AG04450 (cell line): ENCODE measurements at regions not wholly inside any gene's neighbourhood (a gene's known extent, or its start where the extent isn't known, plus 50 kb on each side); places are given as distances from the start of the nearest gene placed in this dataset.

Experiments used
- CTCF ChIA-PET: fragments of 300-600, 350-600 bp; formaldehyde crosslinking; extraction: SDS; loops from one replicate; lab custom pipeline; 2022; ENCODE audit warnings: antibody characterized with exemption, inconsistent platforms; lab: Charles Lee
- POLR2A ChIA-PET: fragments of 350-600 bp; formaldehyde crosslinking; extraction: SDS; loops from one replicate; lab custom pipeline; 2021; ENCODE audit warnings: antibody characterized with exemption, inconsistent platforms; lab: Yijun Ruan, JAX
- DNase-seq: peaks from one replicate; pipeline ENCODE4 v3.0.0-alpha.2; 2011; ENCODE audit warnings: low read depth, low spot score
- H3K27ac ChIP-seq: one replicate; pipeline ENCODE4 v1.5.1; 2012; ENCODE audit warnings: low read depth, low read length, control low read depth
- H3K27me3 ChIP-seq: one replicate; pipeline ENCODE4 v1.6.0; 2012; ENCODE audit warnings: low read length; ENCODE audit not compliant: control insufficient read depth, insufficient read depth
- H3K4me3 ChIP-seq: 2 replicates; pipeline ENCODE4 v1.5.1; 2011; ENCODE audit warnings: mild to moderate bottlenecking, low read depth, low read length, control low read depth
- H3K9me3 ChIP-seq: 2 replicates; pipeline ENCODE4 v1.5.1; 2012; ENCODE audit warnings: low read length; ENCODE audit not compliant: control insufficient read depth, insufficient read depth
- TF ChIP-seq, protein P1 (sequence below): IDR thresholded peaks from 2 replicates; pipeline ENCODE4 v1.5.1; 2011; ENCODE audit warnings: low read depth, low read length, control low read depth, inconsistent platforms

DNA sequence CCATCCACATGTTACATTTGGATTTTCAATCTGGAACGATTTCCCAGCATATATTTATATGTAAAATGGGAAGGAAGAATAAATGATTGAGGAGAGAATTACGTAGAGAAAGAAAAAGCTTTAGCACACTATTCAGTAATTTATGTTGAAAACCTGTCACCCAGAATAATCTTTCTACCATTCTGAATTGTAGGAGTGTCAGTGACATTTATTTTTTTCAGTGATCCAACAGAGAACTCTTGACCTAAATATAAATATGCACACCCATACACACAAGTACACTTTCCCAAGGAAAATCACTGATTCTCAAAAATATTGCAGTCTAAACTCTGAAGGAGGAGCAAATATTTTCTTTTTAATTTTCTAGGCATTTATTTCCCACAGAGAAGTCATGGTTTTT lies 140.2 kb upstream of the LRP1B start:
- ChIA-PET CTCF (no interaction called here), POLR2A (no interaction called here)
- no peaks in the 10 kb centered on the region for H3K9me3 ChIP-seq
- no peak overlapping the region for H3K27ac ChIP-seq
- no peaks in the 10 kb centered on the region for H3K27me3 ChIP-seq
- no peak overlapping the region for H3K4me3 ChIP-seq
- TF ChIP-seq, protein P1, sequence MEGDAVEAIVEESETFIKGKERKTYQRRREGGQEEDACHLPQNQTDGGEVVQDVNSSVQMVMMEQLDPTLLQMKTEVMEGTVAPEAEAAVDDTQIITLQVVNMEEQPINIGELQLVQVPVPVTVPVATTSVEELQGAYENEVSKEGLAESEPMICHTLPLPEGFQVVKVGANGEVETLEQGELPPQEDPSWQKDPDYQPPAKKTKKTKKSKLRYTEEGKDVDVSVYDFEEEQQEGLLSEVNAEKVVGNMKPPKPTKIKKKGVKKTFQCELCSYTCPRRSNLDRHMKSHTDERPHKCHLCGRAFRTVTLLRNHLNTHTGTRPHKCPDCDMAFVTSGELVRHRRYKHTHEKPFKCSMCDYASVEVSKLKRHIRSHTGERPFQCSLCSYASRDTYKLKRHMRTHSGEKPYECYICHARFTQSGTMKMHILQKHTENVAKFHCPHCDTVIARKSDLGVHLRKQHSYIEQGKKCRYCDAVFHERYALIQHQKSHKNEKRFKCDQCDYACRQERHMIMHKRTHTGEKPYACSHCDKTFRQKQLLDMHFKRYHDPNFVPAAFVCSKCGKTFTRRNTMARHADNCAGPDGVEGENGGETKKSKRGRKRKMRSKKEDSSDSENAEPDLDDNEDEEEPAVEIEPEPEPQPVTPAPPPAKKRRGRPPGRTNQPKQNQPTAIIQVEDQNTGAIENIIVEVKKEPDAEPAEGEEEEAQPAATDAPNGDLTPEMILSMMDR, result no peak
- DNase-seq, result no peak

DNA sequence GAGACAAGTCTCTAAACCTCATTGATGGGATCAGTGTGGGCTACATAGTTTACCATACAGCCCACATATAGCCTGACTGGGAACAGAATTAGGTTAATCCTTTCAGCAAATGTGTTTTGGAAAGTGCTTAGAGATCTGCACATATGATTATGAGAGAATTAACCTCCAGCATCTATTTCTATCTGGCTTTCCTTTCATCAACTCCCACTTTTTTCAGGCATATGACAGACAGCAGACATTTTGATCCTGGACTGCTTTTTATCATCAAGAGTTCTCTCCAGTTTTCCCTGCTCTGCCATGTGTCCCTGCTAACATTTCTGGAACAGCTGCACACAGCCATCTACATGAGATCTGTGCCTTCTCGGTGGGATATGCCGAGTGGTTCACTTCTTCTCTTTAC lies 139.5 kb upstream of the LRP1B start:
- CTCF ChIA-PET, result no interaction called here
- Histone ChIP-seq H3K9me3 (no peaks in the 10 kb centered on the region), H3K4me3 (no peak overlapping the region), H3K27me3 (no peaks in the 10 kb centered on the region), H3K27ac (no peak overlapping the region)
- POLR2A ChIA-PET, result no interaction called here
- DNase-seq, result no peak
- TF ChIP-seq, protein P1, result no peak

DNA sequence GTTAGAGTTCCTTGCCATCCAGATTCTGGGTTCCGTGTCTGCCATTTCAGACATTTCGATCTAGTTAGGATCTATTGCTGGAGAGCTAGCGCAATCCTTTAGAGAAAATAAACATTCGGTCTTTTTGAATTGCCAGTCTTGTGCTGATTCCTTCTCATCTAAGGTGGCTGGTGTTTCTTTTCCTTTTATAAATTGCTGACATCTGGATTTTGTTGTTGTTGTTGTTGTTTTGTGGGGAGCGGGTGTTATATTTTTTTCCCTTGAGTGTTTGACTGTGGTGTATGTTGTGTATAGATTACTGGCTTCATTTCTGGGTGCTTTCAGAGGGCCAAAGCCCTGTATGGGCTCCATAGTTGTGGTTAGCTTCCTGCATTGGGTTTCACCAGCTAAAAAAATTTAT lies 128.5 kb upstream of the LRP1B start:
- no peak overlapping the region for H3K4me3 ChIP-seq
- no peak for DNase-seq
- TF ChIP-seq, protein P1, result no peak
- CTCF ChIA-PET, result no interaction called here
- H3K9me3 ChIP-seq, result no peaks in the 10 kb centered on the region
- POLR2A ChIA-PET, result no interaction called here
- H3K27ac ChIP-seq, result no peak overlapping the region
- H3K27me3 ChIP-seq, result no peaks in the 10 kb centered on the region

DNA sequence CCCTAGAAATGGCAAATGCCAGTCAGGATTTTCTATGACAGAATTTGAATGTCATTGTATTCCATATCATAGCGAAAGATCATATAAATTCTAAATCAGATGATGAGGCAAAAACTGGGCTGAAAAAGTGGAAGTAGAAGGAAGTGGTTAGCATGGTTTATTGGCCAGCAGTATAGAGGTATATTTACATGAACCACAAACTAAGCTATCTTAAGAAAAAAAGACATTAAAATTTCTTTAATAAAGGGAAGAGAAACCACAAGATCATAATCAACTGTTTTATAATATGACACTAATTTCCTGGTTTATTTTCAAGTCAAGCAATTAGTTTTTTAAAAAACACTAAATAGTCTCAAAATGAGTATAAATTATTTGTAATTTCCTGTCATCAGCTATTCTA lies 123.2 kb upstream of the LRP1B start:
- Histone ChIP-seq H3K27ac (no peak overlapping the region), H3K9me3 (no peaks in the 10 kb centered on the region), H3K27me3 (no peaks in the 10 kb centered on the region), H3K4me3 (no peak overlapping the region)
- CTCF ChIA-PET, result no interaction called here
- no peak for DNase-seq
- TF ChIP-seq, protein P1, result no peak
- POLR2A ChIA-PET, result no interaction called here

DNA sequence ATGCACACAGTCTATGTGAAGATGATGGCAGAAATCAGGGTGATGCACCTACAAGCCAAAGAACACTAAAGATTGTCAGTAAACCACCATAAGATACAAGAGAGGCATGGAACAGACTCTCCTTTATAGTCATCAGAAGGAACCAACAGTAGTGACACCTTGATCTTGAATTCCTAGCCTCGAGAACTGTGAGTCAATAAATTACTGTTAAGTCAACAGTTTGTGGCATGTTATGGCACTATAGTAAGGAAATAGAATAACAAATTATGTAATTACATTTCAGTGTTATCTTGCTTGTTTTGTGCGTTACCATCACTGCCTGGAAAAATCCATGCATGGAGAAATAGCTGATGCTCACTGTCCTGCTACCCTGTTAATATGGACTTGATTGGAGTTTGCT lies 110.2 kb upstream of the LRP1B start:
- no peak overlapping the region for H3K27ac ChIP-seq
- POLR2A ChIA-PET, result no interaction called here
- no peak overlapping the region for H3K4me3 ChIP-seq
- no peaks in the 10 kb centered on the region for H3K27me3 ChIP-seq
- TF ChIP-seq, protein P1, result no peak
- DNase-seq, result no peak
- H3K9me3 ChIP-seq, result no peaks in the 10 kb centered on the region
- CTCF ChIA-PET, result no interaction called here
